ENCODE measurements at regions not wholly inside any gene's neighbourhood (a gene's known extent, or its start where the extent isn't known, plus 50 kb on each side); places are given as distances from the start of the nearest gene placed in this dataset.

DNA sequence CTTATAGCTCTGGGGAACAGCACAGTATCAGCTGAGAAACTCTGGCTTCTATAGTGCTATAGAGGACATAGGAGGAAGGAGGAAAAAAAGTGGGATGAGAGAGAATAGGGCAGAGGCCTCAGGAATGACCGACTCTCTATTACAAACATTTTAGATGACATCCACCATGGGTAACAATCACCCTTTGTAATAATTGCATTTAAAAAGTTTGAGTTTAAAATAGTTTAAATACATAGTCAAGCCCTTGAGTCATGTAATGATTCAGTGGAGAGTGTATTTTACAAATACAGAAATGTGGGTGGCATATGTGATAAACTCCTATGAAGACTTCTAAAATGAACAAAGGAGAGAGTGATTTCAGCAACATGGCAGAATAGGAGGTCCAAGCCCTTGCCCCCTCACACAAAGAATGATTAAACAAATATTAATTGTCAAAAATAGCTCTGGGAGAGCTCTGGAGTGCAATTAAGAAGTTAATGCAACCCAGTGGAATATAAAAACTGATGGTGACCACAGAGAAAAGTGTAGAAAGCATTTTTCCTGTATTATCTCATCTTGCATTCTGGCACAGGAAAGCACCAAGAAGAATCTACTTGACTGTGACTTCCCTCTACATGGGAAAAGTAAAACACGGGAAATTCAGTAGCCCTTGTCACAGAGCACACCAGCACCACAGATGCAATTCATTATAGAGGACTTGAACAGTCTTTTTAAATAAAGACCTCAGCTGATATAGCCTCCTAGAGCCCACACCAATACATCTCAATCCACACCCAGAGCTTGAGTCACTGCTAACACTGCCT is 569.0 kb upstream of the SORCS1 start:
- TF ChIP-seq, protein P1, sequence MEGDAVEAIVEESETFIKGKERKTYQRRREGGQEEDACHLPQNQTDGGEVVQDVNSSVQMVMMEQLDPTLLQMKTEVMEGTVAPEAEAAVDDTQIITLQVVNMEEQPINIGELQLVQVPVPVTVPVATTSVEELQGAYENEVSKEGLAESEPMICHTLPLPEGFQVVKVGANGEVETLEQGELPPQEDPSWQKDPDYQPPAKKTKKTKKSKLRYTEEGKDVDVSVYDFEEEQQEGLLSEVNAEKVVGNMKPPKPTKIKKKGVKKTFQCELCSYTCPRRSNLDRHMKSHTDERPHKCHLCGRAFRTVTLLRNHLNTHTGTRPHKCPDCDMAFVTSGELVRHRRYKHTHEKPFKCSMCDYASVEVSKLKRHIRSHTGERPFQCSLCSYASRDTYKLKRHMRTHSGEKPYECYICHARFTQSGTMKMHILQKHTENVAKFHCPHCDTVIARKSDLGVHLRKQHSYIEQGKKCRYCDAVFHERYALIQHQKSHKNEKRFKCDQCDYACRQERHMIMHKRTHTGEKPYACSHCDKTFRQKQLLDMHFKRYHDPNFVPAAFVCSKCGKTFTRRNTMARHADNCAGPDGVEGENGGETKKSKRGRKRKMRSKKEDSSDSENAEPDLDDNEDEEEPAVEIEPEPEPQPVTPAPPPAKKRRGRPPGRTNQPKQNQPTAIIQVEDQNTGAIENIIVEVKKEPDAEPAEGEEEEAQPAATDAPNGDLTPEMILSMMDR (IDR thresholded peaks at IDR 0.05), result no peak
- H3K9me3 ChIP-seq, result peaks cover 11% of the 10 kb centered on the region
- no peaks in the 10 kb centered on the region for H3K36me3 ChIP-seq (ENCODE audit: low read depth)
- H3K4me3 ChIP-seq, result no peak overlapping the region
- H3K4me1 ChIP-seq (ENCODE audit: low read depth), result peaks cover 9% of the 10 kb centered on the region
- intact Hi-C loops (cut with DNase I, micrococcal nuclease), result no loop called here
- ATAC-seq (no peak), DNase-seq (no peak)

DNA sequence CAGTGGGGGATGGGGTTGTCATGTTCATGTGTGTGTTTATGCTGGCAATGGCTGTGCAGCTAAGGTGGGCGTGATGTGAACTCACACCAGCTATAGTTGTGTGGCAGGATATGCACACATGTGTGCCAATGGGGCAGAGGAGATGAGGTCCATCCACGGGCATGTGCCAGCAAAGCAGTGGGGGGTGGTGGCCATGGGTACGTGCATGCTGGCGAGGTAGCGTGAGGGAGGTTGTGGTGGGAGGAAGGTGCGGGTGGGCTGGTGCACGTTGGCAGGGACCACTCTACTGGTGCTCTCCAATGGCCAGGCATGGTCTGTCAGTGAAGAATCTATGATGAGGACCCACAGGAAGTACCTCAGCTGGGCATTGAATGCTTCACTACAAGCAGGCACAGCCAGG is 567.5 kb upstream of the SORCS1 start:
- peak in 1 of 3 donors; percentile 37 for DNase-seq
- ATAC-seq, result no peak
- intact Hi-C loops (cut with DNase I, micrococcal nuclease), result no loop called here
- Histone ChIP-seq H3K36me3 (ENCODE audit: low read depth) (no peaks in the 10 kb centered on the region), H3K9me3 (peaks cover 11% of the 10 kb centered on the region), H3K4me3 (no peak overlapping the region), H3K4me1 (ENCODE audit: low read depth) (peaks cover 13% of the 10 kb centered on the region)
- TF ChIP-seq, protein P1 (IDR thresholded peaks at IDR 0.05), result no peak

DNA sequence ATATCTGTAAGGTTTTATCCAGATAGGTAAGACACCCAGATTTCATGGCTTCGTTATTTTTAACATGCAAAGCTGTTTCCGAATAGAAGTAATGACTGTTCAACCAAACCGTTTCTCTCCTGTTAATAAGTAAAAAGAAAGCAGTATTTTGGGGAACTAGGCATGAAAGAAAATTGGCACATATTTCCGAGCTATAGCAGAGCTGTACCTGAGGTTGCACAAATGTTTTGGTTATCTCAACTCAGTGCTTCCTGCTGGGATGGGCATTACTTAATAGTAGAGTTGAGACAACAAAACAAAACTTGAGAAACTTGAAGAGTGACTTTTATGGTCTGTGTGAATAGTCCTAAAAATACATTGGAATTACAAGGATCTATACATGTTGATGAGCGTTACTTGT is 564.3 kb upstream of the SORCS1 start:
- Histone ChIP-seq H3K9me3 (peaks cover 2% of the 10 kb centered on the region), H3K4me1 (ENCODE audit: low read depth) (peaks cover 13% of the 10 kb centered on the region), H3K36me3 (ENCODE audit: low read depth) (no peaks in the 10 kb centered on the region), H3K4me3 (no peak overlapping the region)
- TF ChIP-seq, protein P1 (IDR thresholded peaks at IDR 0.05), result no peak
- ATAC-seq (peak; percentile 89), DNase-seq (peak in 1 of 3 donors; percentile 27)
- intact Hi-C loops (cut with DNase I, micrococcal nuclease), result no loop called here

DNA sequence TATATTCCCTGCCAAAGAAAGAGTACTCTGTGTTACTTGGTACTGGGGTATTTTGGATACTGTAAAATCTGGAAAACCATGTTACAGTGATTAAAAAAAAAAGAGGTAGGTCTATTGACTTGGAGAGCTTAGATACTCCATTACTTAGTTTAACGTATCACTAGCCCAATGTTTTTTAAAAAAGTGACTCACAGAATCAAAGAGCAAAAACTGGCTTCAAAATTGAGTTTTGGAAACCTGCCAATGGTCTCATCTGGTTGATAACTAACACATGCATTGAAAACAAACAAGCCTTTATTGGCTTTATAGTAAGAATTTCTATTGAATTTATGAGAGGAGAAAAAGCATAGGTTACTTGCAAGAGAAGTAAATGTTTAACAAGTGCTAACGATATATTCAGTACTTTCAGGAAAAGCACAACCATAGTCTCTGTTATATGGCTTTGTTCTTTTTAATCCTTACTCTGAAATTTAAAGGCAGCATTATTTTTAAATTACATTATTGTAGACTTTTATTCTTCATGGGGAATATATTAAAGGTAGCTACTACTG is 563.3 kb upstream of the SORCS1 start:
- H3K9me3 ChIP-seq, result no peaks in the 10 kb centered on the region
- no peak overlapping the region for H3K4me3 ChIP-seq
- peak in 1 of 3 donors; percentile 51 for DNase-seq
- no peaks in the 10 kb centered on the region for H3K36me3 ChIP-seq (ENCODE audit: low read depth)
- ATAC-seq, result peak; percentile 85
- intact Hi-C loops (cut with DNase I, micrococcal nuclease), result no loop called here
- H3K4me1 ChIP-seq (ENCODE audit: low read depth), result peaks cover 13% of the 10 kb centered on the region
- TF ChIP-seq, protein P1 (IDR thresholded peaks at IDR 0.05), result no peak

DNA sequence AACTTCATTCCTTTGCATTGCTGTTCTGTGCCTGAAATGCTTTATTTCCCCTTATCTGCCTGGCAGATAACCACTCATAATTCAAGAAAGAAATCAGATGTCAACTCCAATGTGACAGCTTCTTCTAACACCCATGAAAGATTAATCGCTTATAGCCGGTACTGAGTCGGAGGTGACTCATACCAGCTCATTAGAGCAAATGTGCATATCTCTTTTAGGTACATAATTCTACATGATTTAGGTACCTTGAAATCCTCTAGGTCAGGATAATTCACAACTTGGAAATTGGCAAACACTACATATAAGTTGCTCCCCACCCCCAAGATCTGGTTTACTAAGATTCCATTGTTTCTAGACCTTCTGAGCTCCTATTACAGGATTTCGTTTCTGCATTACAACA is 554.4 kb upstream of the SORCS1 start:
- TF ChIP-seq, protein P1 (IDR thresholded peaks at IDR 0.05), result no peak
- Histone ChIP-seq H3K9me3 (no peaks in the 10 kb centered on the region), H3K4me3 (no peak overlapping the region), H3K4me1 (ENCODE audit: low read depth) (no peaks in the 10 kb centered on the region), H3K36me3 (ENCODE audit: low read depth) (no peaks in the 10 kb centered on the region)
- intact Hi-C loops (cut with DNase I, micrococcal nuclease), result no loop called here
- ATAC-seq (no peak), DNase-seq (no peak)

All from mucosa of descending colon (tissue), 3 donors.